HUES64 (cell line): ENCODE measurements at regions not wholly inside any gene's neighbourhood (a gene's known extent, or its start where the extent isn't known, plus 50 kb on each side); places are given as distances from the start of the nearest gene placed in this dataset.

Experiments used
- H3K27ac ChIP-seq: 2 replicates; pipeline ENCODE4 v1.7.0; 2013; ENCODE audit warnings: low read depth, low read length, inconsistent platforms
- H3K27me3 ChIP-seq: 2 replicates; pipeline ENCODE4 v1.6.1; 2013; ENCODE audit warnings: mild to moderate bottlenecking, low read length; ENCODE audit not compliant: insufficient read depth
- H3K36me3 ChIP-seq: 2 replicates; pipeline ENCODE4 v1.6.1; 2013; ENCODE audit warnings: mild to moderate bottlenecking, low read length; ENCODE audit not compliant: insufficient read depth
- H3K4me1 ChIP-seq: 2 replicates; pipeline ENCODE4 v1.6.1; 2013; ENCODE audit warnings: mild to moderate bottlenecking, low read length, moderate library complexity; ENCODE audit not compliant: insufficient read depth
- H3K4me3 ChIP-seq: 2 replicates; pipeline ENCODE4 v1.5.1; 2013; ENCODE audit warnings: mild to moderate bottlenecking, low read length, moderate library complexity
- H3K9ac ChIP-seq: 2 replicates; pipeline ENCODE4 v1.6.1; 2013; ENCODE audit warnings: mild to moderate bottlenecking, low read depth, low read length
- H3K9me3 ChIP-seq: 2 replicates; pipeline ENCODE4 v1.6.1; 2013; ENCODE audit warnings: low read depth, low read length; ENCODE audit not compliant: insufficient read depth
- WGBS: fragments of 150-250, 120-280 bp; methylation state at CpG from one replicate; pipeline ENCODE4 v1.1.7; 2013; ENCODE audit warnings: missing lambda C conversion rate; 5-methylcytosine and 5-hydroxymethylcytosine counted together

DNA sequence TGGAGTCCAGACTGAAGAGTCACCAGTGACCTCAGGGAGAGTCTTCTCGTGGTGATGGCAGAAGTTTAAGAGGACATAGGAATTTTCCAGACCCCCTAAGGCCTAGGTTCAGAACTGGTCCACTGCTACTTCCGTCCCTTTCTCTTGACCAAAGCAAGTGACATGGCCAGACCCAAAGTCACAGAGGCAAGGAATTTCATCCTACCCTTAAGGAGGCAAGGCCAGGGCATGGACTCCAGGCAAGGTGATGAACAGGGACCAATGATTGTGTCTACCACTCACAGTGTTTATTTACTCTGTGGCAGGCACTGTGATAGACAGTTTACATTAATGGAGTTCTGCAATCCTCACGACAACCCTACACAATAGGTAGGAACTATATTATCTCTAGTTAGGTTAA is 265.1 kb downstream of the GLI2 start:
- Histone ChIP-seq H3K9ac (no peak overlapping the region), H3K36me3 (no peaks in the 10 kb centered on the region), H3K27ac (no peak overlapping the region), H3K9me3 (no peaks in the 10 kb centered on the region), H3K4me1 (0 out of 2 replicates have a peak, but pooled peaks cover 11% of the 10 kb centered on the region), H3K4me3 (no peak overlapping the region), H3K27me3 (peaks cover 11% of the 10 kb centered on the region; the same call in 1 of the 2 replicates)
- 84% methylated on average over 2 of the region's 3 CpGs for WGBS

- no peaks in the 10 kb centered on the region for H3K9me3 ChIP-seq
- no peaks in the 10 kb centered on the region for H3K36me3 ChIP-seq
- H3K4me1 ChIP-seq: 0 out of 2 replicates have a peak, but pooled peaks cover 11% of the 10 kb centered on the region
- H3K4me3 ChIP-seq: no peak overlapping the region
- H3K27me3 ChIP-seq: peaks cover 11% of the 10 kb centered on the region; the same call in 1 of the 2 replicates
- no peak overlapping the region for H3K9ac ChIP-seq
- no peak overlapping the region for H3K27ac ChIP-seq
Measured at GRCh38 chr2:121001641-121002040, 266.0 kb downstream of the GLI2 start.

- Histone ChIP-seq H3K4me3 (no peak overlapping the region), H3K4me1 (0 out of 2 replicates have a peak, but pooled peaks cover 11% of the 10 kb centered on the region), H3K27me3 (peaks cover 11% of the 10 kb centered on the region; the same call in 1 of the 2 replicates), H3K36me3 (no peaks in the 10 kb centered on the region), H3K9ac (no peak overlapping the region), H3K9me3 (no peaks in the 10 kb centered on the region), H3K27ac (no peak overlapping the region)
- WGBS: 0% methylated on average over 1 of the region's 1 CpG
Measured at GRCh38 chr2:121002597-121002996, 266.9 kb downstream of the GLI2 start.

- Histone ChIP-seq H3K27me3 (peaks cover 11% of the 10 kb centered on the region; the same call in 1 of the 2 replicates), H3K9ac (no peak overlapping the region), H3K4me1 (0 out of 2 replicates have a peak, but pooled peaks cover 11% of the 10 kb centered on the region), H3K9me3 (no peaks in the 10 kb centered on the region), H3K27ac (no peak overlapping the region), H3K4me3 (no peak overlapping the region), H3K36me3 (no peaks in the 10 kb centered on the region)
- 90% methylated on average over 5 of the region's 5 CpGs for WGBS
Measured at GRCh38 chr2:121003391-121003790, 267.7 kb downstream of the GLI2 start.

GRCh38 chr2:121004359-121004758 is 268.7 kb downstream of the GLI2 start:
- Histone ChIP-seq H3K36me3 (no peaks in the 10 kb centered on the region), H3K27ac (no peak overlapping the region), H3K4me1 (0 out of 2 replicates have a peak, but pooled peaks cover 11% of the 10 kb centered on the region), H3K9ac (no peak overlapping the region), H3K27me3 (peaks cover 11% of the 10 kb centered on the region; the same call in 1 of the 2 replicates), H3K9me3 (no peaks in the 10 kb centered on the region), H3K4me3 (no peak overlapping the region)
- 83% methylated on average over 5 of the region's 5 CpGs for WGBS

DNA sequence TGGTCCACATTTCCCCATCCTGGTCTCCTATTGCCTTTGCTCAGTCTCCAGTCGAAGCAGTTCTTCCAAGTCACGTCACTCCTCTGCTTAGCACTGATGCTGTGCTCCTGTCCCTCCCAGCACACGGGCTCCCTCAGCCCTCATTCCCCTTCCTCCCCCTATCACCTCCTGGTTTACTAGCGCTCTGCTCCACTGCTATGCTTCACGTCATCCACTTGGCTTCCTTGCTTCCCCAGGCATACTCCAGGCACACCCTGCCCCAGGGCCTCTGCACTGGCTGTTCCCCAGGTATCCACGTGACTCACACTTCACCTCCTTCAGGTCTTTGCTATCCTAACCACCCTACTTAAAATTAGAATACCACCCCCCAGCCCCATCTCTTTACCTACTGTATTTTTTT is 269.3 kb downstream of the GLI2 start:
- no peak overlapping the region for H3K27ac ChIP-seq

GRCh38 chr2:121005453-121005852 is 269.8 kb downstream of the GLI2 start:
- peaks cover 11% of the 10 kb centered on the region; the same call in 1 of the 2 replicates for H3K27me3 ChIP-seq
- H3K9ac ChIP-seq: no peak overlapping the region
- H3K4me3 ChIP-seq: no peak overlapping the region
- 0 out of 2 replicates have a peak, but pooled peaks cover 11% of the 10 kb centered on the region for H3K4me1 ChIP-seq
- no peak overlapping the region for H3K27ac ChIP-seq
- H3K9me3 ChIP-seq: no peaks in the 10 kb centered on the region
- 80% methylated on average over 3 of the region's 3 CpGs for WGBS
- H3K36me3 ChIP-seq: no peaks in the 10 kb centered on the region

More for the DNA sequence above, 269.3 kb downstream of the GLI2 start:
- Histone ChIP-seq H3K4me3 (no peak overlapping the region), H3K27me3 (peaks cover 11% of the 10 kb centered on the region; the same call in 1 of the 2 replicates), H3K36me3 (no peaks in the 10 kb centered on the region), H3K9ac (no peak overlapping the region), H3K9me3 (no peaks in the 10 kb centered on the region), H3K4me1 (0 out of 2 replicates have a peak, but pooled peaks cover 11% of the 10 kb centered on the region)
- 78% methylated on average over 6 of the region's 6 CpGs for WGBS

GRCh38 chr2:121006743-121007489 is 271.2 kb downstream of the GLI2 start:
- no peaks in the 10 kb centered on the region for H3K36me3 ChIP-seq
- H3K9me3 ChIP-seq: no peaks in the 10 kb centered on the region
- no peak overlapping the region for H3K9ac ChIP-seq
- 0 out of 2 replicates have a peak, but pooled peaks cover 9% of the 10 kb centered on the region for H3K4me1 ChIP-seq
- 91% methylated on average over 10 of the region's 10 CpGs for WGBS
- H3K27me3 ChIP-seq: peaks cover 11% of the 10 kb centered on the region; the same call in 1 of the 2 replicates
- no peak overlapping the region for H3K27ac ChIP-seq
- no peak overlapping the region for H3K4me3 ChIP-seq

DNA sequence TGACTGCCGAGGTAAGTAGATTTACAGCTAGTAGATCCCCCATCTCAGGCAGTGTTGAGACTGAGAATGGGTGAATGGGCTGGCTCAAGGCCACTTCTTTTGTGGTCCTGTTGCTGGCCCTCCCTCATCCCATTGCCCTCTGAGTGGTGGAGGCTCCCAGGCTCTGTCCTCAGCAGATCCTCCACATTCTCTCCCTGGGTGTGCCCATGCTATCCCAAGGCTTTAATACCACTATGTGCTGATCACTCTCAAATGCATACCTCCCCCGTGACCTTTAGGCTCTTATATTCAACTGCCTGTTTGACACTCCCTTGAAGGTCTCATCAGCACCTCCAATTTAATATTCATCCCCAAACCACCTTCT is 271.8 kb downstream of the GLI2 start:
- Histone ChIP-seq H3K4me1 (0 out of 2 replicates have a peak, but pooled peaks cover 4% of the 10 kb centered on the region), H3K9me3 (no peaks in the 10 kb centered on the region), H3K27me3 (peaks cover 11% of the 10 kb centered on the region; the same call in 1 of the 2 replicates), H3K36me3 (no peaks in the 10 kb centered on the region), H3K27ac (no peak overlapping the region), H3K9ac (no peak overlapping the region), H3K4me3 (no peak overlapping the region)
- 97% methylated on average over 2 of the region's 2 CpGs for WGBS

DNA sequence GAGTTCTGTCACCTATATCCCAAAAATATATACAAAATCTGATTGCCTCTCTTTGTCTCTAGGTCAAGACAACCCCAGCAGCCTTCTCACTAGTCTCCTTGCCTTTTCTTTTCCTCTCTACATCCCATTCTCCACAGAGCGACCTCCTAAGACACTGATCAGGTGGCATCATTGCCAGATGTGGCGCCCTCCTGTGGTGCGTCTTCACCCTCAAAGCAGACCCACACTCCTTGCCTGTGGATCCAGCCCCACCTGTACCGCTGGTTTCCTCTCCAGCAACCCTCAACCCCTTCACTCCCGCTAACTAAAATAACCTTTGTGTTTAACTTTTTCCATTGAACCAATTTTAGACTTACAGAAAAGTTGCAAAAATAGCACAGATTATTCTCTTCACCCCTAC is 273.3 kb downstream of the GLI2 start:
- Histone ChIP-seq H3K27me3 (0 out of 2 replicates have a peak, but pooled peaks cover 7% of the 10 kb centered on the region), H3K9ac (no peak overlapping the region), H3K27ac (no peak overlapping the region), H3K4me3 (no peak overlapping the region), H3K9me3 (no peaks in the 10 kb centered on the region), H3K4me1 (no peaks in the 10 kb centered on the region), H3K36me3 (no peaks in the 10 kb centered on the region)
- 61% methylated on average over 5 of the region's 5 CpGs for WGBS

- H3K27ac ChIP-seq: no peak overlapping the region
- H3K4me3 ChIP-seq: no peak overlapping the region
- no peak overlapping the region for H3K9ac ChIP-seq
- H3K36me3 ChIP-seq: no peaks in the 10 kb centered on the region
- H3K4me1 ChIP-seq: no peaks in the 10 kb centered on the region
- H3K9me3 ChIP-seq: no peaks in the 10 kb centered on the region
- no peaks in the 10 kb centered on the region for H3K27me3 ChIP-seq
Measured at GRCh38 chr2:121010998-121011397, 274.0 kb downstream of the TFCP2L1 start.
